ENCODE measurements at regions not wholly inside any gene's neighbourhood (a gene's known extent, or its start where the extent isn't known, plus 50 kb on each side); places are given as distances from the start of the nearest gene placed in this dataset.

- TF ChIP-seq ZNF384 (IDR thresholded peaks at IDR 0.05) (no peak), FOXK2 (IDR thresholded peaks at IDR 0.05) (no peak)
- DNase-seq (ENCODE audit: extremely low spot score), result no peak
- CTCF ChIA-PET, result interaction anchor here (0.6 kb wide), 2 partner anchors 132 to 146 kb away, joined by 3 read pairs; no protein-coding TSS in a partner anchor
- POLR2A ChIA-PET, result no interaction called here
Measured at GRCh38 chr13:44040070-44040817, 160.5 kb downstream of the LACC1 start.

- ChIA-PET POLR2A (no interaction called here), CTCF (interaction anchor here (0.6 kb wide), 1 partner anchor 133 kb away, joined by 3 read pairs; no protein-coding TSS in a partner anchor)
- DNase-seq (ENCODE audit: extremely low spot score), result no peak
- no peak for TF ChIP-seq NFRKB (IDR thresholded peaks at IDR 0.05)
- no peak for TF ChIP-seq FOXA1 (IDR thresholded peaks at IDR 0.05)
- TF ChIP-seq L3MBTL2 (conservative IDR thresholded peaks at IDR 0.05), result no peak
- no peak for TF ChIP-seq ARNT (IDR thresholded peaks at IDR 0.05)
Measured at GRCh38 chr13:44040818-44041100, 161.1 kb downstream of the LACC1 start.

GRCh38 chr13:44044547-44045179, 165.0 kb downstream of the LACC1 start:
- DNase-seq (ENCODE audit: extremely low spot score), result no peak
- CTCF ChIA-PET, result interaction anchor here (0.8 kb wide), 1 partner anchor 68 kb away, joined by 3 read pairs; no protein-coding TSS in a partner anchor
- no peak for TF ChIP-seq SUZ12 (IDR thresholded peaks at IDR 0.05)
- TF ChIP-seq LEF1 (IDR thresholded peaks at IDR 0.05; ENCODE audit: borderline replicate concordance), result no peak
- TF ChIP-seq PKNOX1 (IDR thresholded peaks at IDR 0.05), result 0 out of 2 replicates have a peak, but pooled peaks have one; percentile 25
- TF ChIP-seq FOXK2 (IDR thresholded peaks at IDR 0.05), result no peak
- TF ChIP-seq L3MBTL2 (conservative IDR thresholded peaks at IDR 0.05), result no peak
- POLR2A ChIA-PET, result interaction anchor here (0.9 kb wide), 1 partner anchor 392 kb away, joined by 3 read pairs; no protein-coding TSS in a partner anchor

GRCh38 chr13:44045180-44045562, 165.5 kb downstream of the LACC1 start:
- no peak for TF ChIP-seq FOXM1 (IDR thresholded peaks at IDR 0.05; ENCODE audit: borderline replicate concordance)
- no peak for TF ChIP-seq FOXK2 (IDR thresholded peaks at IDR 0.05)
- no peak for TF ChIP-seq LEF1 (IDR thresholded peaks at IDR 0.05; ENCODE audit: borderline replicate concordance)
- no peak for TF ChIP-seq ELF4 (IDR thresholded peaks at IDR 0.05)
- TF ChIP-seq SUZ12 (IDR thresholded peaks at IDR 0.05), result no peak
- TF ChIP-seq L3MBTL2 (conservative IDR thresholded peaks at IDR 0.05), result no peak
- TF ChIP-seq ZNF384 (IDR thresholded peaks at IDR 0.05), result no peak
- no peak for TF ChIP-seq BHLHE40 (IDR thresholded peaks at IDR 0.05; ENCODE audit: borderline replicate concordance)
- no peak for TF ChIP-seq FOXA1 (IDR thresholded peaks at IDR 0.05)
- no peak for TF ChIP-seq ARNT (IDR thresholded peaks at IDR 0.05)
- no peak for TF ChIP-seq PKNOX1 (IDR thresholded peaks at IDR 0.05)
- no peak for TF ChIP-seq SP1 (IDR thresholded peaks at IDR 0.05)
- TF ChIP-seq NFRKB (IDR thresholded peaks at IDR 0.05), result no peak
- no peak for TF ChIP-seq HDGF (IDR thresholded peaks at IDR 0.05; ENCODE audit: borderline replicate concordance)
- no peak for TF ChIP-seq TARDBP (IDR thresholded peaks at IDR 0.05)
- no peak for TF ChIP-seq CTBP1 (IDR thresholded peaks at IDR 0.05; ENCODE audit: borderline replicate concordance)
- DNase-seq (ENCODE audit: extremely low spot score), result no peak
- CTCF ChIA-PET, result interaction anchor here (0.8 kb wide), 1 partner anchor 68 kb away, joined by 3 read pairs; no protein-coding TSS in a partner anchor
- POLR2A ChIA-PET, result no interaction called here

GRCh38 chr13:44046428-44046827, 166.7 kb downstream of the LACC1 start:
- DNase-seq (ENCODE audit: extremely low spot score), result no peak
- ChIA-PET POLR2A (no interaction called here), CTCF (interaction anchor here (0.6 to 1.3 kb wide), 3 partner anchors 134 to 141 kb away, joined by 3 to 6 read pairs (median 3); no protein-coding TSS in a partner anchor)
- TF ChIP-seq BHLHE40 (IDR thresholded peaks at IDR 0.05; ENCODE audit: borderline replicate concordance) (no peak), FOXA1 (IDR thresholded peaks at IDR 0.05) (no peak), FOXM1 (IDR thresholded peaks at IDR 0.05; ENCODE audit: borderline replicate concordance) (no peak), ELF4 (IDR thresholded peaks at IDR 0.05) (no peak), PKNOX1 (IDR thresholded peaks at IDR 0.05) (no peak), LEF1 (IDR thresholded peaks at IDR 0.05; ENCODE audit: borderline replicate concordance) (no peak), SUZ12 (IDR thresholded peaks at IDR 0.05) (no peak), CTBP1 (IDR thresholded peaks at IDR 0.05; ENCODE audit: borderline replicate concordance) (no peak)

GRCh38 chr13:44048326-44048725, 168.6 kb downstream of the LACC1 start:
- TF ChIP-seq FOXM1 (IDR thresholded peaks at IDR 0.05; ENCODE audit: borderline replicate concordance) (no peak), FOXK2 (IDR thresholded peaks at IDR 0.05) (no peak), ELF4 (IDR thresholded peaks at IDR 0.05) (no peak), LEF1 (IDR thresholded peaks at IDR 0.05; ENCODE audit: borderline replicate concordance) (no peak), HDGF (IDR thresholded peaks at IDR 0.05; ENCODE audit: borderline replicate concordance) (no peak), SP1 (IDR thresholded peaks at IDR 0.05) (no peak), BHLHE40 (IDR thresholded peaks at IDR 0.05; ENCODE audit: borderline replicate concordance) (no peak), CTBP1 (IDR thresholded peaks at IDR 0.05; ENCODE audit: borderline replicate concordance) (no peak)
- no peak for DNase-seq (ENCODE audit: extremely low spot score)
- CTCF ChIA-PET, result interaction anchor here (0.6 to 1.6 kb wide), 3 partner anchors 35 to 141 kb away, joined by 3 to 11 read pairs (median 3); no protein-coding TSS in a partner anchor
- POLR2A ChIA-PET, result no interaction called here
